ENCODE measurements at regions not wholly inside any gene's neighbourhood (a gene's known extent, or its start where the extent isn't known, plus 50 kb on each side); places are given as distances from the start of the nearest gene placed in this dataset.

DNA sequence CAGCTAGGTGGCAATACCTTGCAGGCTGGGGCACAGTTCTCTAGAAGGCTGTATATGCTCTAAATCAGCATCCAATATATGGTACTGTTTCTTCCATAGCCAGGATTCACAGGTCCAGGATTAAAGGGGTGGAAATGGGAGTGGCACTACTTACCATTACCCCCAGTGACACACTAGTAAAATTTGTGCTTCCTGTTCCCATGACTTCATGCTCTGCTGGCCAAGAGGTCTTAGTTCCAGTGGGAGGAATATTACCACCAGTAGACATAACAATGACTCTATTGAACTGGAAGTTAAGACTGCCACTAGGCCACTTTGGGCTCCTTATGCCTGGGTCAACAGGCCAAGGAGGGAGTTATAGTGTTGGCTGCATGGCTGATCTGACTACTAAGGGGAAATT is 174.3 kb upstream of the TNFAIP3 start:
- DNase-seq: peak; percentile 57

DNA sequence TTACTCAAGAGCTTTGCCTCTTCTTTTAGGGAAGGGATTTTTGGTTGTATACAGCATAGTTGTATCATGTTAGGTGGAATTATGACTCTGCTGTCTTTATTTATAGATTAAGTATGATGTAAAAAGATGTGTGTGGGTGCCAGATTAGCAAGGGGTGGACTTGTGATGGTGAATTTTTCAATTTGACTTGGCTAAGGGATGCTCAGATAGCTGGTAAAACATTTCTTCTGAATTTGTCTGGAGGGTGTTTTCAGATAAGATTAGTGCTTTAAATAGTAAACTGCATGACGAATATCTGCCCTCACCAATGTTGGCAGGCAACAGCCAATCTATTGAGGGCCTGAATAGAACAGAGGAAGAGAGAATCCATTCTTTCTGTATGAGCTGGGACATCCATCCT is 173.3 kb upstream of the TNFAIP3 start:
- peak; percentile 82 for DNase-seq

DNA sequence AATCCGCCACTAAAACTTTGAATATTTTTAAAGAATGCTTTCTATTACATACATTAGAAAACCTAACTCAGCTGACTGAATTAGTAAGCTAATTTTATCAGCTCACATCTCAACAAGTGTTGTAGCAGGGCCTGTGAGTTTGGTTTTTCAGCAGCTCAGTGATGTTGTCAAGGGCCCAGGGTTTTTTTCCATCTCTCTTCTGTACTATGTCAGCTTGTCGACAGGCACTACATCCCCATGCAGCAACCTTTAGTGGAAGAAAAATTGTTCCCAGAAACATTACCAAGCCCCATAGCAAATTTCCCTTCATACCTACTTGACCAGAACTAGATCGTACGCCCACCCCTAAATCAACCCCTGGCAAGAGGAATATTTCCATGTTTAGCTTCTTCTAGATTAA is 170.3 kb upstream of the TNFAIP3 start:
- DNase-seq: no peak

DNA sequence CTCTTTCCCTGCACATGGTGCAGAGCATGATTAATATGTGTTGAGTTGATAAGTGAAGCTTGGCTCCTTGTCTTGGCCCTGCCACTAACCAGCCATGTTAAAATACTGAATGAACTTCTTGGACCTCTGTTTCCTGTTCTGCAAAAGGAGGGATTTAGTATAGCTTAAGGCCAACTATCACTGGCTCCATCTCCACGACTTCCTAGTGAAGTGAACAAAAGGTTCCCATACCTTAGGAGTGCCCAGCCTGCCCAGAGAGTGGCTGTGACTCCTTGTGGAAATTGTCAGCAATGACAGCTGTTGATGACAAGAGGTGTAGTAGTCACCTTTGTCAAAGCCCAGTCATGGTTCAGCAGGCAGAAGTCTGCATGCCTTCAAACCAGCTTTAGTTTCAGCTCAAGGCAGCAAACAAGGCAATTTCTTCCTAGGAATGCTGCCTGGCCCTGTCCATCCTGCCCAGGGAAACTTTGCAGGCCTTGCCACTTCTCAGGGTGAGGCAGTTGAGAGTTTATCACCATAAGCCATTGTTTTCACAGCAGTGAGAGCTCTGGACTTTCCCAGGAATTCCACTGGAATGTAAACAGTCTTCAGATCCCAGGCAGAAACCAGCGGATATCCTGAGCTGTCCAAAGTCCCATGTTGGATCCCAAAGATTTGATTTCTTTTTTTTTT is 169.7 kb upstream of the TNFAIP3 start:
- DNase-seq: peak; percentile 87

DNA sequence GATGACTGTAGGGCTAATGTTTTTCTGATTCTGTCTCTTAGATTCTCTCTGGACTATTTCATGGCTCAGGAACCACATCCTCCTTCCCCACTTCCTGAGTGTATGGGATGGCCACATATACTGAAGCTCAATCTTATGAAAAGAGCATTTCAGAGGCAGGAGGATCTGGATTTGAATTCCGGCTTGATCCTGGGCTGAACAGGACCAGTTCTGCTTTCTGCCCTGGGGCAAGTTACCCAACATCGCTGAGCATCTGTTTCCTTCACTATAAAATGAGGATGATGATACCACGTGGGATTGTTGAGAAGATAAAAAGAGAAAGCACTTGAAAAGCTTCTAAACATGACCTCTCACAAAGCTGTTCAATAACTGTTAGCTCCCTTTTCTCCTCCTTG is 168.4 kb upstream of the TNFAIP3 start:
- peak; percentile 29 for DNase-seq

DNA sequence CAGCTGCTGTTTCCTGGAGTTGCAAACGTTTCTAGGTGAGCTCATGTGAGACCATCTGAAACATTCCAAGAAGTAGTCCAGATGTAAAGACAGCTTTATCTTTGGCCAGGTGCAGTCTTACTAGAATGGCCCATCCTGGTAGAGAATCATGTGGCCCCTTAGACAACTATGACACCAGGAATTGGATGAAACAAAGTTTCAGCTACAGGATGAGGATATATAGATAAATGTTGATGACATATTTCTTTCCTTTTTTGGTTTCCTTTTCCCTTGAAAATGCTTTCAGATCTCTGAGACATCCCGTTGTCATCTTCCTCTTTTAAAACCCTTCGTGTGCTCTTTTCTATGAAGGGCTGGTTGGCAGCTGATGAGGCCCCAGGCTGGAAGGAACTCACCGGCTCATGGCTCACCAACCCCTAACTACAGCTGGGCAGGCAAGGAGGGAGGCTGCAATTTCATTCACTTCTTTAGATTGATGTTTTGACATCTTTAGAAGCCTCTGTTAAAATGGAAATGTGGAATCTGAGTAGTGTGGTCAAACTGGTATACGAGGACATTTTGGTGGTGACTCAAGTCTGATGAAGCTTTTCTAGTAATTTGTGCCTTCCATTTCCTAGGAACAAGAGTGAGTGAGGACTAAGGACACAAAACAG is 167.9 kb upstream of the TNFAIP3 start:
- DNase-seq: no peak

DNA sequence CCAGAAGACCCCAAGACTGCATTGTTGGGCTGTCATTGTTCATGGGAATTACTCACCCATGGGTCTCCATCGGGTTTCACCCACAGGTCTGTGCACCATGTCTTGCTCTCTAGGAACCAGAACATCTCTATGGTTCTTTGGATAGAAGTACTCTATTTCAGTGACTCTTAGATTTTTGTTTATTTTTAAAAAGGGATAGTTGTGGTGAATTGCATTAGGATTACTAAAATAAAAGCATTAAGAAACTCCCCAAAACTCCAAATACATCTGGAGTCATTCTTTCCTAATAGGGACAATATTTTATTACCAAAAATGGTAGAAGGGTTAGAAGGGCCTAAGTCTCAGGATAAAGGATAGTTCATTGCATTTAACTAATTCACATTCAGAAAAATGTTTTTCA is 166.9 kb upstream of the TNFAIP3 start:
- DNase-seq: no peak

DNA sequence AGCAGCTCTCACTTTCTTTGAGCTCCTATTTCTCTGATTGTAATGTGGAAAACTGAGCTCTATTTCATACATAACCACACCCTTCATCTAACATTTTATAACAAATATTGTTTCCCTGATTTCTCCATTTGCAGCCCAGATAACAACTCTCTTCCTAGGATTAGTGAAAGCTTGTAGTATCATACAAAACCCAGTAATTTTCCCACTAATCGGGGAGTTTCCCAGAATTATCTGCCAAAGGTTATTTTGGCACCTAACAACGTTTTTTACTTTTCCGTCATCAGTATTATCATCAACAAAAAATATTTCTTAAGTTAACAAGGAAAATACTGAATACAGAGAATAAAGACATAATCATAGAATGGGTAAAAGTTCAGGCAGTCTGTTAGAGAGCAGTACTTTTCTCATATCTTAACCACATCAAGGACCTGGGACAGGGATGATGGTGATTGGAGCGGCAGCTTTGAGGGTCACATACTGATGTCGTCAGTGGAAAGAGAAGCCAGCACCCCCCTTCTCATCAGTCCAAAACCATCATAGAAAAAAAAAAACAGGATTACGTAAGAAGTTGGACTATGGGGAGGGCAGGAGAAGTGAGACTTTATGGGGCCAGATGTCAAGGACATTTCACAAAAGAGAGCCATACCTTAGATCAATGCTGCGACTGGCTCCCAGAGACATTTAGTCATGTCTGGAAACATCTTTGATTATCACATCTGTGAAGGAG is 166.1 kb upstream of the TNFAIP3 start:
- no peak for DNase-seq

DNA sequence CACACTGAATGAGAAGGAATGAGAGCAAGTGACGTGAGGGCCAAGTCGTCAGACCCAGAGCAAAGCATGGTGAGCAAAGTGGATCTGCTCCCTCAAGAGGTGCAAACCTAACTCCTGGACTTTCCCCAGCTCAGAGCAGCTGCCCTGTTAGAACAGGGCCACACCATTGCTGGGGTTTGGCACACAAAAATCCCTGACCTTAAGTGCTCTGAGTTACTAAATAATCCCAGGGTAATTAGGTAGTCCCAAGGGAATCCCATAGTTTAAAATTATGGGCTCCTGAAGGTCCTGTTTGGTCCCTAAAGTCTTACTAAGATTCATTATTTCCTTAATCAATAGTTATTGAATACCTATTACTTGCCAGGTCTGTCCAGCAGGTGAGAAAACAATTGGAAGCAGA is 165.1 kb upstream of the TNFAIP3 start:
- DNase-seq: no peak

DNA sequence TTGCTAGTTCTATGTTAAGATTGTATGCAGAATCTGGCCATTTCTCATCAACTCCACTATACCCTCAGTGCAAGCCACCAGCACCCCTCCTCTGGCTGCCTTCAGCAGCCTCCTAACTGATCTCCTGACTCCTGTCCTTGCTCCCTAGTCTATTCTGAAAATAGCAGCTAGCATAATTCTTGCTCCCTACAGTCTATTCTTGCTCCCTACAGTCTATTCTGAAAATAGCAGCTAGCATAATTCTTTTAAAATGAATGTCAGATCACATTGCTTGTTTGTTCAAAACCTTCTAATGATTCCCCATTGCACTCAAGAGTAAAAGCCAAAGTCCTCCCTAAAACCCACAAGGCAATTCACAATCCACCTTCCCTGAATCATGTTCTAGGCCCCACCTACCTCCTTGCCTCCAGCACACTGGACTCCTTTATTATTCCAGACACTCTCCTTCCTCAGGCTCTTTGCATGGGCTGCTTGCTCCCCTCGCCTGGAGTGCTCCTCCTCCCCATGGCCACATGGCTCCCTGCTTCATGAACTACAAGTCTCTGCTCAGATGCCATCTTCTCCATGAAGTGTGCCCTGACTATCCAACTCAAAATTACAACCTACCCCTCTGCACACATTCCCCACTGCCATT is 164.2 kb upstream of the TNFAIP3 start:
- no peak for DNase-seq

DNA sequence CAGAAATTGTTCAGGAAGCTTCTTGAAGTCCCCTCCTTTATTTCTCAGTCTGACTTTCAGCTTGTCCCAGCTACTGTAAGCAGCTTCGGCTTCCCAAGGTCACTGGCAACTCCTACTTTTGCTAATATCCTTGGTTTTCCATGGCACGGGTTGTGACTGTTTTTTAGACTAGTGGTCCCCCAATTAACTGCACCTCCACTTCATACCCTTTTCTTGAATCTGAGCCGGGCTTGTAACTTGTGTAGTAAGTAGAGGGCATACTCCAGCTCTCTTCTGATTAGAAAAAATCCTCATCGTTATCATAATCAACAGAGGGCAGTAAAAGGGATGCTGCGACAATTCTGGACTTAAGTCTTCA is 162.3 kb upstream of the TNFAIP3 start:
- DNase-seq: no peak

DNA sequence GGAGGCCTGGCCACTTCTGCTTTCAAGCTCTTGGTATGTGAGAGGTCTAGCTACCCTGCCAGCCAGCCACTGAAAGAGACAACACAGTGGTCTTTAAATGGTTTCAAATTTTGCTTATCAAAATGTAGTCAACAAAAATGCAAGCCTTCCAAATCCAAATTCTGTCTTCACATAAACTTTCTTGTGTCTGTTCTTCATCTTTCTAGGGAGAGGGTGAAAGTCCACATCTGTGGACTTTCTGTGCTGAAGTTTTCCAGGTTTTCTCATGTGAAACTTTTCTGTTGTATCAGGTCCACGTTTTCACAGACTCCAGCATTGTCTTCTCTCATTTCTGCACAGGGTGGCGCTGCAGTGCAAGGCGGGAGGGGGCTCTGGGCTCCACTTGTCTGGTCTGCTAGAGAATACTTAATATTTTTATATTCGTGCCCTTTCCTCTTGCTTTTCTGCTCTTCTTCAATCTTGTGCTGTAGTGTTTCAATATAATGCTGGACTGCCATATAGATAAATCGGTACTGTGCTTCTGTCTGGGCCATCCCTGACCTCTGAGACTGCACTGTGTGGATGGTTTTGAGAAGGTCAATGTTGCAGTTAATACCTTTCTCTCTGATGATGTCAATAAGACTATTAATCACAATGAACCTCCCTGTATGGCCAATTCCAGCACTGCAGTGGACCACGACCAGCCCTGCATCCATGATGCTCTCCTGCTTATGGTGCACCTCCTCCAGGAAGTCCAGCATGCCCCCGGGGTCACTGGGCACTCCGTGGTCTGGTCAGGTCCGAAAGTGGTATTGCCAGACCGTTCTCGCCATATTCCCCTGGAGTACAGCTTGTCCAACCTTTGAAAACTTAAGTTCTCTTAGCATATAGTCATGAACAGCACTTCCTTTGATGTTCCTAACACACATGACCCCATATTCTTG is 161.6 kb upstream of the TNFAIP3 start:
- DNase-seq: peak; percentile 39

DNA sequence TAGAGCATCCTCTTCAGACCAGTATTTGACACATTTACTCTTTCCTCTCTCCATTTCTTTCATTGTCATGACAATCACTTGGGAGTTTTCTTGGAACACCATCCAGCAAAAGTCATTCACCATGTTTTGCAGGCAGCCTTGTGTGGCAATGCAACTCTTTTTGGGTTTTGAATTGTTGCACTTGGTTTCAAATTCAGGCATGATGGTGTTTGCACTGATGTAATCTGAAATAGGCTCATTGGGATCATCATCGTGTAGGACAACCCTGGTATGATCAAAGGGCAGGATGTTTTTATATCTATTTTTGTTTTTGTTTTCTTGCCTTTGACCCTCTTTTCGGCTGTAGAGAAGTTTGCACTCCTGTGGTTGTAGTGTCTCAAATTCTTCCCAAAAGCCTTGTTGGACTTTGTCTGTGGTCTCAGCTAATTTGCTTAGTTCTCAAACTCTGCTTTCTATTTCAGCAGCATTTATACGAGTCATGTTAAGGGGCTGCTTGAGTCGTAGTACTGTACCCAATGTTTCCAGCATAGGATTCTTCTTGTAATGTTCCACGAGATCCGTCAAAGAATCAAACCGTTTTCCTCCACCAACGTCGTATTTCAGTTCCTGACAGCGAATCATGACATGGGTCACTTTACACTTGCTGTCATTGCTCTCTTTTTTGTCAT is 160.8 kb upstream of the TNFAIP3 start:
- DNase-seq: no peak

DNA sequence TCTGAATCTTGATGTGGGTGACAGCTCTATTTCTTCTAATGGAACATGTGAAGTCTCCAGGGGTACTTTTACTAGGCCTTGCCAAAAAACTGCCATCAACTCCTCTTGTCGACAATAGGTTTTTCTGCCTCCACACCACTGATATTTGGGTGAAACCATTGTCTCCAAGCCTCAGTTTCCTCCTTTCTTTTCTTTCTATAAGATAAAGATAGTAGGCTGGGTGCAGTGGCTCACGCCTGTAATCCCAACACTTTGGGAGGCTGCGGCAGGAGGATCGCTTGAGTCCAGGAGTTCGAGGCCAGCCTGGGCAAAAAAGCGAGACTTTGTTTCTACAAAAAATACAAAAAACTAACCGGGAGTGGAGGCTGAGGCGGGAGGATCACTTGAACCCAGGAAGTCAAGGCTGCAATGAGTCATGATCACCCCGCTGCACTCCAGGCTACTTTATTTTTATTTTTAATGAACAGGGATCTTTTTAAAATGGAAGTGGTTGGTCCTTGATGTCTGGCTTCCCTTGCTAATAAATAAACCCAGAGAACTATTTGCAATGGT is 159.9 kb upstream of the TNFAIP3 start:
- no peak for DNase-seq

DNA sequence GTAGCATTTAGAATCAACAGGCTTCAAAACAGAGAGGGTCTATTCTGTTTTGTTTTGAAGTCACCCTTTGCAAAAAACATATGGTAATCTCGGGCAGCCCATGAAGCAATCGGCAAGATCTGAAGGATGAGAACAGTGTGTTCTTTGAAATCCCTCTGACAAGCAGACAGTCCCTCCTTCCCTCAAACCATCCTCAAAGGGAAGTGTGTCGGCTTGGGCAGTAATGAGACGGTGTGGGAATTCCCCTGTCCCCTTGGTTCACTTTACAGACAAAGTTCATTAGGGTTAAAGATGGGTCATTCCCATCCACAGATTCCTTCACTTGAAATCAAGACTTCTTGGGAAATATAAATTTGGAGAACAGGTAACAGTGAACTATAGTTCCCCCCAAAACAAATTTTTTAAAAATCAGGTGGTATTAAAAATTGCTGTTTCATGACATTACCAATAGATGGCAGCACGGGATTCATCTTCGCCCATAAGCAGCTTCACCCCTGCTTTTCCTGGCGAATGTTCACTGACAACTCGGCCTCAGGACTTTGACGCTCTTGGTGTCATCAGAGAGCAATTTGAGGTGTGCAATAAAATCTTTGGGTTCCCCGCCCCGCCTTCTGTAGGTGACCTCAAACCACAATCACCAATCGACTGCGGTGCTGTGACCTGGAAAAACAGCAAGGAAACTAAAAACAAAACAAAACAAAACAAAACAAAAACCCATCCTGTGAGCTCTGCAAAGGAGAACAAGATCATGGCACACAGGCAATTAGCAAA is 159.3 kb upstream of the TNFAIP3 start:
- DNase-seq: peak; percentile 67

DNA sequence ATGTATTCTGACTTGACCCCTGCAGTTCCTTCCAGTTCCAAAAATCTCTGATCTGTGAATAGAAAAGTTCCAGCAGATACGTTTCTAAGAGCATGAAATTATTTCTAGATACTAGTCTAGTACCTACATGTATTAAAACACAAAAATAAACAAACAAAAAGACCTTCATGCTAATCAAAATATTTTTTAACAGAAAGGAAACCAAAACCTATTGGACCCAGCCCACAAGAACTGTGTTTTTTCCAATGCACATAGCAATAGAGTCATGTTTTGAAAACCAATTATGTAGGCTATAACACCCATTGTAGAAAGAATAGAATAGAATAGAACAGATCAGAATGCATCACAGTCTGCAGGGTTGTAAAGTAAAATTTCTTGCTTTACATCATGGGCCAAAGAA is 158.6 kb upstream of the TNFAIP3 start:
- DNase-seq: no peak

DNA sequence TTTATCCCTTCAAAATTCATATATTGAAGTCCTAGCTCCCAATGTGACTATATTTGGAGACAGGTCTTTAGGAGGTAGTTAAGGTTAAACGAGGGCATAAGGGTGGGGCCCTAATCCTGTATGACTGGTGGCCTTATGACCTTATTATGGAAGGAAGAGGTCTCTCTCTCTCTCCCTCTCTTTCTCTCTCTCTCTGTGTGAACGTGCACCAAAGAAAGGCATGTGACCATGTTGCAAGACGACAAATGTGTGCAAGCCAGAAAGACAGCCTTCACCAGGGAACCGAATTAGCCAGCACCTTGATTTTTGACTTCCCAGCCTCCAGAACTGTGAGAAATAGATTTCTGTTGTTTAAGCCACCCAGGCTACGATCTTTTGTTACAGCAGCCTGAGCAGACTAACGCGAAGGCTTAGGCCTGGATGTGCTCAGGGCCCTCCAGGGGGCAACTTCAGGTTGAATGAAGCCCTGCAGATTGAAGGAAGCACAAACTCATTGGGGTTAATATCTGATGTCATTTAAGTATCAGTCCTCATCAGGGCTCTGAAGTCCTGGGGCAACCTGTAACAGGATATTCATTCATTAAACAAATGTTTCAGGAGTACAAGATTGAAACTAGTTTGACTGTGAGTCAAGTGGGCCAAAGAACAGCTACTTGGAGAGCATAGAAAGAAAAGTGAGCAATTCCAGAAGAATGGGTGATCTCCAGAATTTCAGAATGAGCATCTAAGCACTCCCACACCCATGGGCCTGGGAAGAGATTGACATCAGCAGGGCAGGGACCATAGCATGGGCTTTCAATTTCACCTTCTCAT is 157.4 kb upstream of the TNFAIP3 start:
- DNase-seq: peak; percentile 79

DNA sequence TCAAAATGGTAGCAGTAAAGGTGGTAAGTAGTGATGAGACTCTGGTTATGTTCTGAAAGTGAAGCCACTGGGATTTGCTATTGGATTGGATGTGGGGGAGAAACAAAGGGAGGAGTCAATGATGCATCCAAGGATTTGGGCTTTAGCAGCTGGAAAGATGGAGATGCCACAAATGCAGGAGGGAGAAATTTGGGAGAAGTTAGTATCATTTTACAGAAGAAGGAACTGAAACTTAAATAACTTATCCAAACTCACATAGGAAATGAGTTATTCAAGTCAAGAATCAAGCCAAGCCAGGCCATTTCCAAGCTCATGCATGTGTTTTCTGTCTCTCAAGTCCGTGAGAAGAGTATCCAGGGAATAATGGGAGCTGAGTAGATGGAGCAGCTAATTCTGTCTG is 155.1 kb upstream of the TNFAIP3 start:
- no peak for DNase-seq

DNA sequence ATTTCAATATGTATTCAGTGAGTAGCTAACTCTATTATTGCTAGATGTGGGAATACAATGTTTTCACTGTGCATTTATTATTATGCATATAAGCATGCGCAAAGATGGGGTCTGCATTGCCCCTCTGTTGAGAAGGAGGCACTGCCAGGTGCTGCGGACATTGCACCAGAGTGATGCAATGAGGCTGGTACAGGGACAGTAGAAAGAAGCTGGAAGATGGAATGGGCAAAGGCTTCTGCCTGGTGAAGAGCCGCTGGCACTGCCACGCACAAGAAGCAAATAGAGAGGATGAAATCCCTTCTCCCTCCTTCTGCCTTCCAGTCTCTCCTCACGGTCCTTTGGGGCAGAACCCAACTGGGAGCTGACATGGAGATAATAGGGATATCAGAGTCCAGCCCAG is 154.5 kb upstream of the TNFAIP3 start:
- DNase-seq: no peak

DNA sequence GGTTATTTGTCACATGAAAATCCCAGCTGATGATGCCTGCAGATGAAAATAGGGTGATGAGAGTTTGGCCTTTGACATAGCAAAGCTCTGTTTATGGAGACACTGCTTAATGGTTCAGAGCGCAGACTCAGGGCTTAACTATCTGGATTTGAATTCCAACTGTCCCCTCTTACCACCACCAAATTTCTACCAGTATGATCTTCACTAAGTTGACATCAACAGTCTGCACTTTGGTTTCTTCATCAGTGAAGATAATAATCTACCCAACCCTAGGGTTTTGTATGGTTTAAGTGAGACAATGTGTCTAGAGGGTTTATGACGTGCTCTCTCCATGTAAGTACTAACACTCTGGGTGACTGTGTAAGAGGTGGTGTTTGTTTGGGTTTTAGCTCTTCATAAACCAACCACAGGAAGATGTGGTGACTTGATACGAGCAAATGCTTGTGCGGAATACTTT is 151.4 kb upstream of the TNFAIP3 start:
- DNase-seq: peak; percentile 0

Measured in NCI-H226 (cell line).